Endodermal cell (in vitro differentiated cells): ENCODE measurements at regions not wholly inside any gene's neighbourhood (a gene's known extent, or its start where the extent isn't known, plus 50 kb on each side); places are given as distances from the start of the nearest gene placed in this dataset.

Experiments
- DNase-seq: peaks from one replicate; pipeline ENCODE4 v3.0.0-alpha.2; 2017
- H3K27ac ChIP-seq: 2 replicates; pipeline ENCODE4 v1.5.1; 2013; ENCODE audit warnings: mild to moderate bottlenecking, low read depth, low read length, moderate library complexity
- H3K27me3 ChIP-seq: 2 replicates; pipeline ENCODE4 v1.6.1; 2013; ENCODE audit warnings: mild to moderate bottlenecking, low read length, moderate library complexity; ENCODE audit not compliant: insufficient read depth, control insufficient read depth, poor library complexity, severe bottlenecking
- H3K36me3 ChIP-seq: 2 replicates; pipeline ENCODE4 v1.7.0; 2013; ENCODE audit warnings: mild to moderate bottlenecking, low read length, moderate library complexity; ENCODE audit not compliant: control insufficient read depth, insufficient read depth
- H3K4me1 ChIP-seq: one replicate; pipeline ENCODE4 v1.7.0; 2013; ENCODE audit warnings: low read length; ENCODE audit not compliant: control insufficient read depth, insufficient read depth
- H3K4me3 ChIP-seq: 2 replicates; pipeline ENCODE4 v1.5.1; 2013; ENCODE audit warnings: mild to moderate bottlenecking, low read length, moderate library complexity
- H3K9ac ChIP-seq: 2 replicates; pipeline ENCODE4 v1.6.1; 2013; ENCODE audit warnings: mild to moderate bottlenecking, low read length, moderate library complexity; ENCODE audit not compliant: poor library complexity, severe bottlenecking; ENCODE audit errors: extremely low read depth
- H3K9me3 ChIP-seq: 2 replicates; pipeline ENCODE4 v1.6.1; 2013; ENCODE audit warnings: mild to moderate bottlenecking, low read length, moderate library complexity; ENCODE audit not compliant: control insufficient read depth
- H3K27ac Mint-ChIP-seq: 2 replicates; pipeline ENCODE4 v1.8.0; 2020; ENCODE audit warnings: mixed read lengths
- H3K27me3 Mint-ChIP-seq: 2 replicates; pipeline ENCODE4 v1.8.0; 2021; ENCODE audit warnings: mild to moderate bottlenecking, mixed read lengths; ENCODE audit not compliant: insufficient read depth
- H3K36me3 Mint-ChIP-seq: 2 replicates; pipeline ENCODE4 v1.8.0; 2020; ENCODE audit warnings: low read depth, mixed read lengths
- H3K4me1 Mint-ChIP-seq: 2 replicates; pipeline ENCODE4 v1.8.0; 2020; ENCODE audit warnings: mixed read lengths
- H3K4me3 Mint-ChIP-seq: 2 replicates; pipeline ENCODE4 v1.8.0; 2020; ENCODE audit warnings: mild to moderate bottlenecking, moderate library complexity, mixed read lengths
- H3K9me3 Mint-ChIP-seq: 2 replicates; pipeline ENCODE4 v1.8.0; 2020; ENCODE audit warnings: mild to moderate bottlenecking, mixed read lengths
- CTCF ChIP-seq: fragments of 200-600 bp; sonication (generic); conservative IDR thresholded peaks from 2 replicates; pipeline ENCODE4 v1.5.0; 2021; ENCODE audit warnings: antibody characterized with exemption, mild to moderate bottlenecking
- WGBS, 2 experiments: methylation state at CpG; one replicate each; pipeline versions ENCODE4 v1.1.5 to v1.1.7; 2013; ENCODE audit warnings: missing lambda C conversion rate in 2 of 2, mixed read lengths in 1 of 2; ENCODE audit not compliant: insufficient coverage in 1 of 2, insufficient read length in 1 of 2; 5-methylcytosine and 5-hydroxymethylcytosine counted together

- no peaks in the 10 kb centered on the region for H3K27me3 Mint-ChIP-seq
- Histone ChIP-seq H3K27ac (no peak overlapping the region), H3K36me3 (no peaks in the 10 kb centered on the region), H3K9ac (no peak overlapping the region), H3K4me3 (no peak overlapping the region), H3K4me1 (peaks cover 14% of the 10 kb centered on the region), H3K27me3 (no peaks in the 10 kb centered on the region), H3K9me3 (no peaks in the 10 kb centered on the region)
- peaks cover 39% of the 10 kb centered on the region for H3K4me1 Mint-ChIP-seq
- H3K27ac Mint-ChIP-seq: no peak overlapping the region
- WGBS, 2 experiments: 54 to 65% methylated on average over 4 to 5 of the region's 5 CpGs
- no peaks in the 10 kb centered on the region for H3K36me3 Mint-ChIP-seq
- no peaks in the 10 kb centered on the region for H3K9me3 Mint-ChIP-seq
- no peak for DNase-seq
- TF ChIP-seq CTCF: no peak
- H3K4me3 Mint-ChIP-seq: no peak overlapping the region
Measured at GRCh38 chr10:120741396-120741795, 109.8 kb upstream of the WDR11 start.

- no peaks in the 10 kb centered on the region for H3K9me3 ChIP-seq
- WGBS, 2 experiments: 96 to 100% methylated on average over 1 to 3 of the region's 4 CpGs
Measured at GRCh38 chr10:120742373-120742772, 108.8 kb upstream of the WDR11 start.

GRCh38 chr10:120744040-120744439, 107.1 kb upstream of the WDR11 start:
- Mint-ChIP-seq H3K36me3 (no peaks in the 10 kb centered on the region), H3K27ac (no peak overlapping the region), H3K27me3 (no peaks in the 10 kb centered on the region), H3K4me3 (no peak overlapping the region), H3K4me1 (peaks cover 37% of the 10 kb centered on the region), H3K9me3 (no peaks in the 10 kb centered on the region)
- Histone ChIP-seq H3K36me3 (no peaks in the 10 kb centered on the region), H3K9me3 (no peaks in the 10 kb centered on the region), H3K27ac (no peak overlapping the region), H3K9ac (no peak overlapping the region), H3K4me3 (no peak overlapping the region), H3K27me3 (no peaks in the 10 kb centered on the region), H3K4me1 (peaks cover 12% of the 10 kb centered on the region)
- DNase-seq: no peak
- no peak for TF ChIP-seq CTCF
- 87 to 93% methylated on average over 5 of the region's 5 CpGs for WGBS, 2 experiments

More at GRCh38 chr10:120742373-120742772, 108.8 kb upstream of the WDR11 start:
- Mint-ChIP-seq H3K27ac (no peak overlapping the region), H3K27me3 (no peaks in the 10 kb centered on the region), H3K9me3 (no peaks in the 10 kb centered on the region), H3K4me1 (peaks cover 40% of the 10 kb centered on the region), H3K4me3 (no peak overlapping the region), H3K36me3 (no peaks in the 10 kb centered on the region)
- Histone ChIP-seq H3K27me3 (no peaks in the 10 kb centered on the region), H3K27ac (no peak overlapping the region), H3K4me1 (peaks cover 14% of the 10 kb centered on the region), H3K4me3 (no peak overlapping the region), H3K36me3 (no peaks in the 10 kb centered on the region), H3K9ac (no peak overlapping the region)
- TF ChIP-seq CTCF: no peak
- DNase-seq: no peak
